Calu3 (cell line): ENCODE measurements at regions not wholly inside any gene's neighbourhood (a gene's known extent, or its start where the extent isn't known, plus 50 kb on each side); places are given as distances from the start of the nearest gene placed in this dataset.
A peak's percentile ranks its signal among the peaks of the same experiment; 100 is the strongest.

Experiments used
- BruUV-seq: library from RNA; stranded (reverse); fragments of 400-500 nt; replicated peaks from 2 replicates; lab custom pipeline; 2021; lab: Mats Ljungman, UMichigan
- CTCF ChIA-PET: fragments of 300-600 bp; sonication (Branson Sonifier 250); formaldehyde crosslinking; loops from one replicate; lab custom pipeline; 2022; ENCODE audit warnings: antibody characterized with exemption; lab: Charles Lee
- DNase-seq: peaks from one replicate; pipeline ENCODE4 v3.0.0; 2022
- H3K27ac Mint-ChIP-seq: one replicate; pipeline ENCODE4 v1.8.0; 2022; ENCODE audit warnings: mixed read lengths; ENCODE audit not compliant: unreplicated experiment
- H3K27me3 Mint-ChIP-seq: one replicate; pipeline ENCODE4 v1.8.0; 2022; ENCODE audit warnings: mixed read lengths; ENCODE audit not compliant: unreplicated experiment
- H3K36me3 Mint-ChIP-seq: one replicate; pipeline ENCODE4 v1.8.0; 2022; ENCODE audit warnings: mild to moderate bottlenecking, moderate library complexity, mixed read lengths; ENCODE audit not compliant: insufficient read depth, unreplicated experiment
- H3K4me1 Mint-ChIP-seq: one replicate; pipeline ENCODE4 v1.8.0; 2022; ENCODE audit warnings: mild to moderate bottlenecking, low read depth, mixed read lengths; ENCODE audit not compliant: unreplicated experiment
- H3K4me3 Mint-ChIP-seq: one replicate; pipeline ENCODE4 v1.8.0; 2022; ENCODE audit warnings: mild to moderate bottlenecking, low read depth, moderate library complexity, mixed read lengths; ENCODE audit not compliant: unreplicated experiment
- H3K9me3 Mint-ChIP-seq: one replicate; pipeline ENCODE4 v1.8.0; 2022; ENCODE audit warnings: low read depth, mixed read lengths; ENCODE audit not compliant: unreplicated experiment
- CTCF ChIP-seq: fragments of 200-600 bp; IDR thresholded peaks from one replicate; pipeline ENCODE4 v1.8.0; 2022; ENCODE audit warnings: antibody characterized with exemption; ENCODE audit not compliant: unreplicated experiment
- intact Hi-C: fragments of 100-400 bp; cut with micrococcal nuclease; formaldehyde crosslinking; loops from one replicate; pipeline ENCODE4 v1.10.0; 2022; ENCODE audit not compliant: unreplicated experiment

DNA sequence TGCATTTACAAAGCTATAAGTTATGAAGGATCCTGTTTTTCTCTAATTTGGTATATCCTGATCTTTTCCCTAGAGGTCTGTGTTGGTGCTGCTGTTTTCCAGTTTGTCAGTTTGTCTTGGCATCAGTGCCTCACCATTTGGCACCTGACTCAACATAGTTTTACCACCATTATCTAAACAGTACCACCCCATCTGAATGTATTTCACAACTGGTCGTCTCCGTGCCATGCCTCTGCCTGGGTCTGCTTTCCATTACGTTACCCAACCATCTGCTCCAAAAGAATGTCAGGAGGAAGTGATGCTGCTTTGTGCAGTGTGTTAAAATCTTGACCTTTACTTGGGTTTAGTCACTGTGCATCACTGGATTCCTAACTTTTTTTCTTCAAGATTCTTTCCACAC is 129.3 kb upstream of the RASSF8 start:
- Mint-ChIP-seq H3K9me3 (no peaks in the 10 kb centered on the region), H3K4me3 (no peak overlapping the region), H3K27me3 (no peaks in the 10 kb centered on the region), H3K36me3 (no peaks in the 10 kb centered on the region), H3K4me1 (no peaks in the 10 kb centered on the region), H3K27ac (no peak overlapping the region)
- BruUV-seq, result no TSS peak
- peak; percentile 2 for DNase-seq
- intact Hi-C loops, result no loop called here
- CTCF ChIA-PET, result no interaction called here
- no peak for TF ChIP-seq CTCF

DNA sequence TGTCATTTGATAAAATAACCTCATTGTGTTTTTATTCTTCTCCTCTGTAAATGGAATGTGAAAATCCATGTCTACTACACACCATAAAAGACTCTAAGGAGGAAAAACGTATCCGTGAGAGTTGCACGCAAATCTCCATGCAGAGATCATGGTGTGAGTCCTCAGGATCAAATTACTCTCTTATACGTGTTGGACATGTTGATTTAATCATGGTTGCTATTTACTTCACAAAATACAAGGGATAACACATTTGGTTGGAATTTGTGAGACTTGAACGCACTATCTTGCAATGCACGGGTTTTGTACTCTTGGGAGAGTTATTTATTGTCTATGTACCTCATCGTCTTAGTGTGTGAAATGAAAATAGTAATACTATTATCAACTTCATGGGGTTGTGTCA is 128.0 kb upstream of the RASSF8 start:
- DNase-seq, result no peak
- no TSS peak for BruUV-seq
- intact Hi-C loops, result no loop called here
- no peaks in the 10 kb centered on the region for H3K9me3 Mint-ChIP-seq
- H3K4me3 Mint-ChIP-seq, result no peak overlapping the region
- CTCF ChIA-PET, result no interaction called here
- no peaks in the 10 kb centered on the region for H3K4me1 Mint-ChIP-seq
- H3K27ac Mint-ChIP-seq, result no peak overlapping the region
- no peaks in the 10 kb centered on the region for H3K36me3 Mint-ChIP-seq
- TF ChIP-seq CTCF, result no peak
- no peaks in the 10 kb centered on the region for H3K27me3 Mint-ChIP-seq

DNA sequence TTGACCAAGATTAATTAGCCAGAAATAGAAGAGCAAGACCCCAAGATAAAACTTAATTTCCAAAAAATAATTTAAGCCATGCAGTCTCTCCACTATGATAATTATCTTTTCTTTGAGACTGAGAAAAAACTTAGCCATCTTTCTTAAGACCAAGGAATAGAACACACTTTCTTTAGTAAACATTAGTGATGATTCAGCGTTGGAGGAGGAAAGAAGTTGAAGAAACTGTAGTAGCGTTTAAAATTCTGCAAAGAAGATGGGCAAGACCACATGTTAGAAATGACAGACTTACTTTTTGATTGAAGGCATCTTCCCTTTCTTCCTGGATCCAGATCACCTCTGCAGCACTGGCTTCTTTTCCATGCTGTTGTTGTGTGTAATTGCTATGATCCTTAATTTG is 124.8 kb upstream of the RASSF8 start:
- Mint-ChIP-seq H3K9me3 (no peaks in the 10 kb centered on the region), H3K27ac (no peak overlapping the region), H3K27me3 (no peaks in the 10 kb centered on the region), H3K4me3 (no peak overlapping the region), H3K4me1 (no peaks in the 10 kb centered on the region), H3K36me3 (no peaks in the 10 kb centered on the region)
- no peak for TF ChIP-seq CTCF
- DNase-seq, result no peak
- CTCF ChIA-PET, result no interaction called here
- BruUV-seq, result no TSS peak
- intact Hi-C loops, result no loop called here

DNA sequence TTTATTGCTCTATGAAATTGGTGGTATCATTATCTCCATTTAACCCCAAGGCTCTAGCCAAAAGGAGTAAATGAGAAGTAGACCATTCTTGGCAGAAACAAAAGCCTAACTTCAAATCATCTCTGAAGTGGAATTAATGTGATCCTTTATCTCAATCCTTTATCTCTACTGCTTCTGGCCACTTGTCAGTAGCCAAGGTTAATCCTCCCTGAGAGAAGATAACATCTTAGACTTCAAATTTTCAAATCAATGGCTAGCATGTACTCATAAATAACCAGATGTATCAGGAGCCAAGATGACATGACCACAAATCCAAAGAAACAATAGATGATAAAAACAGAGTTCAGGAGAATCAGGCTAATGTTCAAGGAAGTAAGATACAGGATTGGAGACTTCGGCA is 123.1 kb upstream of the RASSF8 start:
- H3K36me3 Mint-ChIP-seq, result no peaks in the 10 kb centered on the region
- H3K27ac Mint-ChIP-seq, result no peak overlapping the region
- TF ChIP-seq CTCF, result no peak
- CTCF ChIA-PET, result no interaction called here
- BruUV-seq, result no TSS peak
- intact Hi-C loops, result no loop called here
- H3K9me3 Mint-ChIP-seq, result no peaks in the 10 kb centered on the region
- no peaks in the 10 kb centered on the region for H3K27me3 Mint-ChIP-seq
- no peak for DNase-seq
- H3K4me3 Mint-ChIP-seq, result no peak overlapping the region
- H3K4me1 Mint-ChIP-seq, result no peaks in the 10 kb centered on the region
